ENCODE measurements at regions not wholly inside any gene's neighbourhood (a gene's known extent, or its start where the extent isn't known, plus 50 kb on each side); places are given as distances from the start of the nearest gene placed in this dataset.

- no peak for DNase-seq
- H3K27ac ChIP-seq = no peak overlapping the region
- H3K4me3 ChIP-seq = no peak overlapping the region
- no peaks in the 10 kb centered on the region for H3K4me1 ChIP-seq
- H3K9ac ChIP-seq (ENCODE audit: low read depth in 2 of 2, low read length in 2 of 2) = no peak overlapping the region
- no peaks in the 10 kb centered on the region for H3K27me3 ChIP-seq
- no peaks in the 10 kb centered on the region for H3K9me3 ChIP-seq
- no peaks in the 10 kb centered on the region for H3K36me3 ChIP-seq
- intact Hi-C loops (cut with DNase I) = no loop called here
- no peak for TF ChIP-seq CTCF (IDR thresholded peaks at IDR 0.05)
Observed at GRCh38 chr13:65085977-65086376, 2144.2 kb downstream of the PCDH9 start.

- intact Hi-C loops (cut with DNase I) = no loop called here
- no peak overlapping the region for H3K9ac ChIP-seq (ENCODE audit: low read depth in 2 of 2, low read length in 2 of 2)
- no peaks in the 10 kb centered on the region for H3K9me3 ChIP-seq
- no peaks in the 10 kb centered on the region for H3K27me3 ChIP-seq
- H3K27ac ChIP-seq = no peak overlapping the region
- no peak overlapping the region for H3K4me3 ChIP-seq
- no peaks in the 10 kb centered on the region for H3K4me1 ChIP-seq
- no peak for DNase-seq
- no peaks in the 10 kb centered on the region for H3K36me3 ChIP-seq
- TF ChIP-seq CTCF (IDR thresholded peaks at IDR 0.05) = no peak
Observed at GRCh38 chr13:65074248-65074647, 2155.9 kb downstream of the PCDH9 start.

- no peak for TF ChIP-seq CTCF (IDR thresholded peaks at IDR 0.05)
- H3K4me3 ChIP-seq = no peak overlapping the region
- no peaks in the 10 kb centered on the region for H3K36me3 ChIP-seq
- no peak for DNase-seq
- H3K27me3 ChIP-seq = no peaks in the 10 kb centered on the region
- intact Hi-C loops (cut with DNase I) = no loop called here
- no peaks in the 10 kb centered on the region for H3K4me1 ChIP-seq
- no peak overlapping the region for H3K27ac ChIP-seq
- no peak overlapping the region for H3K9ac ChIP-seq (ENCODE audit: low read depth in 2 of 2, low read length in 2 of 2)
- no peaks in the 10 kb centered on the region for H3K9me3 ChIP-seq
Observed at GRCh38 chr13:65064967-65065366, 2165.2 kb downstream of the PCDH9 start.

- H3K27me3 ChIP-seq = no peaks in the 10 kb centered on the region
- intact Hi-C loops (cut with DNase I) = no loop called here
Observed at GRCh38 chr13:65063753-65064152, 2166.4 kb downstream of the PCDH9 start.

GRCh38 chr13:65057986-65058385, 2172.2 kb downstream of the PCDH9 start:
- H3K4me1 ChIP-seq = no peaks in the 10 kb centered on the region
- intact Hi-C loops (cut with DNase I) = no loop called here
- H3K27me3 ChIP-seq = no peaks in the 10 kb centered on the region
- TF ChIP-seq CTCF (IDR thresholded peaks at IDR 0.05) = no peak
- H3K4me3 ChIP-seq = no peak overlapping the region
- H3K9me3 ChIP-seq = peaks cover 5% of the 10 kb centered on the region
- no peak overlapping the region for H3K27ac ChIP-seq
- no peak for DNase-seq
- no peak overlapping the region for H3K9ac ChIP-seq (ENCODE audit: low read depth in 2 of 2, low read length in 2 of 2)
- H3K36me3 ChIP-seq = no peaks in the 10 kb centered on the region

More at GRCh38 chr13:65063753-65064152, 2166.4 kb downstream of the PCDH9 start:
- DNase-seq = no peak
- TF ChIP-seq CTCF (IDR thresholded peaks at IDR 0.05) = no peak
- Histone ChIP-seq H3K4me1 (no peaks in the 10 kb centered on the region), H3K9ac (ENCODE audit: low read depth in 2 of 2, low read length in 2 of 2) (no peak overlapping the region), H3K36me3 (no peaks in the 10 kb centered on the region), H3K27ac (no peak overlapping the region), H3K4me3 (no peak overlapping the region), H3K9me3 (no peaks in the 10 kb centered on the region)

GRCh38 chr13:65054277-65054676, 2175.9 kb downstream of the PCDH9 start:
- Histone ChIP-seq H3K36me3 (no peaks in the 10 kb centered on the region), H3K9me3 (peaks cover 5% of the 10 kb centered on the region)

More at GRCh38 chr13:65054277-65054676, 2175.9 kb downstream of the PCDH9 start:
- Histone ChIP-seq H3K27ac (no peak overlapping the region), H3K27me3 (no peaks in the 10 kb centered on the region), H3K4me1 (no peaks in the 10 kb centered on the region), H3K4me3 (no peak overlapping the region), H3K9ac (ENCODE audit: low read depth in 2 of 2, low read length in 2 of 2) (no peak overlapping the region)
- TF ChIP-seq CTCF (IDR thresholded peaks at IDR 0.05) = no peak
- intact Hi-C loops (cut with DNase I) = no loop called here
- DNase-seq = no peak

All from colonic mucosa (tissue), 4 donors.